Esophagus squamous epithelium (tissue), 4 donors: ENCODE measurements at regions not wholly inside any gene's neighbourhood (a gene's known extent, or its start where the extent isn't known, plus 50 kb on each side); places are given as distances from the start of the nearest gene placed in this dataset.

ENCODE experiments used
- CTCF ChIP-seq, 6 experiments: fragments of 450-650 bp in 4 of 6; fragments of 200-600 bp in 2 of 6; sonication (generic) in 2 of 6; IDR thresholded peaks; one replicate each; pipeline ENCODE4 v1.5.1; 2016 to 2019; ENCODE audit warnings: antibody characterized with exemption in 6 of 6, mild to moderate bottlenecking in 4 of 6, moderate library complexity in 4 of 6
- POLR2A ChIP-seq, 4 donors: fragments of 450-650 bp; IDR thresholded peaks; one replicate each; pipeline ENCODE4 v1.6.1; 2017; ENCODE audit warnings: antibody characterized with exemption in 4 of 4, mild to moderate bottlenecking in 4 of 4, moderate library complexity in 3 of 4

- no peak for TF ChIP-seq CTCF (IDR thresholded peaks at IDR 0.05)
- TF ChIP-seq POLR2A (IDR thresholded peaks at IDR 0.05) = no peak
These were observed 294.2 kb downstream of the ICE1 start for GRCh38 chr5:5716665-5717064.
